NCI-H345 (cell line): ENCODE measurements at regions not wholly inside any gene's neighbourhood (a gene's known extent, or its start where the extent isn't known, plus 50 kb on each side); places are given as distances from the start of the nearest gene placed in this dataset.

ENCODE experiments used
- DNase-seq: peaks from one replicate; lab custom pipeline; 2025; lab: John Stamatoyannopoulos, UW

DNA sequence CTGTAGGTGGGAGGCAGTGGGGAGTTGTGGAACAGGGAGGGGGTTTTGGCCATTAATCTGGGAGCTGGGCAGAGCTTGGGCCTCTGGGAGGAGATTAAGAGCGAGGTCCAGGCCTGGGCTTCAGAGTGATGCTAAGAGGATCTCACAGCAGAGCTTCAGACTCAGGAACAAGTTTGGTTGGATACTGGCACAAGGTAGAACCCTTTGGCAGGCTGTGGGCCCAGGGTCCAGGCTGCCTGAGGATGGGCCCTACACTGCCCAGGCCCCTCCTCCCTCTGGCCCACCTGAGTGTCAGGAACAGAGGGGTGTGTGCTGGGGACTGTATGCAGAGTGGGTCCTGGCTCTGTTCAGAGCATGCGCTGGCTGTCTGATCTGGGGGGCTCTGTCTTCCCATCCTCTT lies 334.9 kb downstream of the CYP26B1 start:
- DNase-seq: no peak

GRCh38 chr2:71811726-71812125 lies 335.9 kb downstream of the CYP26B1 start:
- no peak for DNase-seq

DNA sequence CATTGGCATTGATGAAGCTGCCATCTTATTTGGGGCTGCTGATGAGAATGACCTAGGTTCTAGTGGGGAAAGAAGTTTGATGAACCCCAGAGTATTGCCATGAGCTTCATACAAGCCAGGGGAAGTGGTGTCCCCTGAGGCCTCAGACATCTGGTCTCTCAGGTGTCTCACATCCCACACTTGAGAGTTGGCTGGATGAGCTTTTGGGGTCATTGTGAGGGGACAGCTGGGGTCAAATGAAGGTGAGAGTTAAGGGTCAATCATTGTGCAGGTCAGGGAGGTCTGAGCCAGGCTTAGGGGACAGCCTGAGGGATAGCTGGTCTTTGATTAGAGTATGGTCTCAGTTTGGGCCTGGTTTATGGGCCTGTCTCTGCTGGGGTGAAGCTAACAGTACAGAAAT lies 336.5 kb downstream of the CYP26B1 start:
- no peak for DNase-seq

DNA sequence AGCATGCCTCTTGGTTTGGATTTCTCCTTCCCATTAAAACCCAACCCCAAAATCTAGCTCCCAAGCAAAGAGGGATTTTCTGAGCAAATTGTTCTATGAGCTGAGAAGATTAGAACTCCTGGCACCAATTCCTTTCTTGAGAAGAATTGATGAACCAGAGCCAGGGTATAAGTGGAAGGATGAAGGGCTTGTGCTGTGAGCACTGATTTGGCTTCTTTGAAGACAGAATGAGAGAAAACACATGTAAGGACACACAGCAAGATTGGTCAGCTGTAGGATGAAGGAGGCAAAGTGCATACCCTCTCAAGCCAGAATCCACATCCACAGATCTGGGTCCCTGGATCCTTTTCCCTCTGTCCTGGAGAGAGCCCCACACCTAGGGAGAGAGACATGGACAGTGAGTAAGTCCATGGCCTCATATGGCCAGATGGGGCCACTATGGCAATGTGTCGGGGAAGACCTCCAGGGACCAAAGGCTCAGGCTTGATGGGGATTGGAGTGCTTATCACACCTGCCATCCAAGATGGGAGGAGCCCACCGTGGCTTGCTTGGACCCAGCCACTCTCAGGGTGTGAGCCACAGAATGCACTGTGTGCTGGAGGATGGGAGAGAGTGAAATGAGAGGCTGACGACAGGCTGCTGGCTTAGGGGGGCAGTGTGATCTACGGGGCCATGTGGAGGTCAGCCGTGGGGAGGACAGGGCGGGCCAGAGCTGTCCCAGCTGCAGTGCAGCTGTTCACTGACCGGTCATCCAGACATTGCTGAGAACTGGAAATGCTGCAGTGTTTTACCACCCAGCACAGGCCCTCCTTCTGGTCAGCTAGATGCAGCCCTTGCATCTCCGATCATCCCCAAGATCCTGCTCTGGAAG lies 339.8 kb downstream of the CYP26B1 start:
- DNase-seq: no peak

GRCh38 chr2:71806432-71806831 lies 341.2 kb downstream of the CYP26B1 start:
- no peak for DNase-seq

DNA sequence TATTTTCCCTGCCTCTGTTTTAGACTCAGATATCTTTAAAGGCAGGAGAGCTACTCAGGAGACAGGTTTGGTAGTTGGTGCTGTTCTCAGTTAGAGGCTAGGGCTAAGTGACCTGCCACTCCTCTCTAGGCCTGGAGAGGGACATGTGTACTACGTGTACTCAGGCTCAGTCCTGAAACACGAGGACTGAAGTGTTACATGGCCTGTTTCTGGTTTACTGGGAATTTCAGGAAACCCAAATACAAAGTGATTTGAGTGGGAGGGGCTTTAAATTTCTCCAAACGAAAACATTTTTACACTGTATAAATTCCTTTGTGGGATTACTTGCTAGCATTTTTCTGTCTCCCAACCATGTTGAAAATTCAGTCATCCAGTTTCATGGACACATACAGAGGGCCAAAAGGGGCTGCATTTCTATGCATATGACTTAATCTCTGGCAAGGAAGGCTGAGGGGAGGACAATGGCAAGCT lies 343.3 kb downstream of the CYP26B1 start:
- DNase-seq: no peak

DNA sequence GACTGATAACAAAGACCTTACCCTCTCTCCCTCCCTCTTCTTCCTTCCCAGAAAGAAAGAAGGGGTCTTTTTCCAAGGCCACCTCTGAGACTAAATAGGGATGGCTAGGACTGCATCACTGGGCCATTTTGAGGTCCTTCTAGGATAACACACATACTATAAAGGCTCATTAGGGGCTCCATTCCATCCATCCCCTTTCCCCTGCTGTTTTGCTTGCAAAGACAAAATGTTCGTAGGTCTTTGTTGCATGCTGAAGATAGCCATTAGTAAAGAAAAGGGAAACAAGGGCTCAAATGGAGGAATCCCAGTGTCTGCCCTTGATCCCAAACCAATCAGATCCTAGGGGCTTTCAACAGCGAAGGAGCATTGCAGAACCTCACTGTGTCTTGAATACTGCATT lies 344.3 kb downstream of the CYP26B1 start:
- DNase-seq: no peak

DNA sequence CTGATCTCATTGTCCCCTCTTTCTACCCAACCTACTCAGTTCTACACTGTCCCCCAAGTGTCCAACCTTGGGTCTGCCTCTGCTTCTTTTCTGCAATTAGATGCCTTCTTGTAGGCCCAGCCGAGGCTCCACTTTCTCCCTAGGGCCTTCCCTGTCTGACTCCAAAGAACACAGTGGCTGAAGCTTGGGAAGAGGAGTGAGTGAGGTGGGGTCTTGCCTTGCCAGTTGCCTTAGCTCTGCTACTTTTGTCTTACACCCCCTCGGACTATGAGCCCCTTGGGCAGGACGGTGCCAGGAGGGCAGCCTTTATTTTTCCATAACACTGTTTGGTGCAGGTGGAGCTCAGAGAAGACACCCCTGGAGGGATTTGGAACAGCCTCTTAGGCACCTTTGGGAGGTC lies 345.1 kb downstream of the CYP26B1 start:
- no peak for DNase-seq

GRCh38 chr2:71801969-71802368 lies 345.7 kb downstream of the CYP26B1 start:
- peak; percentile 20 for DNase-seq

DNA sequence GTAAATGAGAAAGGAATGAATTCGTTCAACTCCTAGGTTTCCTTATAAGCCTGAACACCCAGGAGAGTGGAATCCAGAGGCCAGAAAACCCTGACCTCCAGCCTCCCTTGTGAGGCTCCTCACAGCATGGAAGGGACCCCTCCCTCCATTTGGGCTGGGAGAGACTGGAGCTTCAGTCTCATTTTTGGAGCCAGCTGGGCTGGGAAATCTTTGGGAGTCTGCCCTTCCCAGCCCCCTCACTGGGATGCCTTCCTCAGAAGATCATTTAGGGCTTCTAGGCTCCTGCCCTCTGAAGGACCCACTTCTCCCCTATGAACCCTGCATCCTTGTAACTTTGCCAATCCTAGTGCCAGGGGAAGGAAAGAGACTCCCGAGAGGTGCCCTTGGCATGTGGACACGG lies 346.1 kb downstream of the CYP26B1 start:
- no peak for DNase-seq

DNA sequence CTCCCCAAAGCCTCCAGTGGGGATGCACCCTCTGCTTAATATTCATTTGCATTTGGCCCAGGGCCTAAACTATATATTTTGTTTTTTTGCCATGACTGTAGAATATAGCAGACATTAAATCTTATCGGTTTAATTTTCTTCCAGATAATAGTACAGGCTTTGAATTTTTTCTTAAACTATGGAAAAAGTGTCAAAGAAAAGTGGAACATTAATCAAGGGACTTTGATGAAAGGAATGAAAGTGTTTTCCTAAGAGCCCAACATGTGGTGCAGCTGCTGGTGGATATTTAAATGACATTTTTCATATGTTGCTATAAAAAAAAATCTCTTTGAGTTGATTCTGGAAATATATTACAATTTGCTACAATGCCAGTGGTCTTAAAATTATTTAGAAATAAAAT lies 346.8 kb downstream of the CYP26B1 start:
- DNase-seq: no peak

GRCh38 chr2:71800106-71800809 lies 346.9 kb downstream of the DYSF start:
- no peak for DNase-seq

GRCh38 chr2:71799013-71799575 lies 345.7 kb downstream of the DYSF start:
- no peak for DNase-seq

GRCh38 chr2:71798266-71799012 lies 345.1 kb downstream of the DYSF start:
- no peak for DNase-seq

DNA sequence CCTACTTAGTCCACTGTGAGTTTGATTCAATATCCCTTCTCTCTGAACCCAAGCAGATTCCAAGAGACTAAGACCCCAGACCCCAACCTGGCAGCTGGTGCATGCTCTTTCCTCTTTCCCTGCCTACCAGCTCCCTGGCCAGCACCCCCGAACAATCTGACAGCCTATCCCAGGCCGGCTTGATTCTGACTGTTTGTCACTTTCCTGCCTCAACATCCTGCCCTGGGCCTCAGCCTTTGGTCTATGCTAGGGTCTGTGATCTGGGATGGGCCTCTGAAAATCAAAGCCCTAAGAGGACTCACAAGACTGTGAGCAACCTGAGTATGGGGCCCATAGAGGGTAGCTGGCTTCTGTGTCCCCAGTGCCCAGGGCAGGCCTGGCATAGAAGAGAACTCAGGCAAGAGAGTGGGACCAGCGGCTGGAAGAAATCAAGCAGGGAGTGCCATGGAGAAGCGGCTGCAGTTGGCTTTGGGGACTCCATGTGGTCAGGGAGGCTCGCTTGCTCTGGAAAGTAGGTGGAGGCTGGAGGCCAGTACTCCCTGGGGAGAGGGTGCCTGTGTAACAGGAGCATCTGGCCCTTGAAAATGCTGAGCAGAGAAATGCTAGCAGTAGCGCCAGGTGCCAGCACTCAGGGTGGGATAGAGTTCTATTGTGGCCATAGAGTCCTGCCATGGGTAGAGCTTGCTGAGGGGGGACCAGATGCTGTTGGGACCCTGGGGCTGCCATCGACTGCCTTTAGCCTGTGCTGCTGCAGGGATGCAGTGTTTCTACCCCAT lies 343.9 kb downstream of the DYSF start:
- DNase-seq: no peak

- no peak for DNase-seq
Observed at GRCh38 chr2:71796174-71796593, 342.8 kb downstream of the DYSF start.

DNA sequence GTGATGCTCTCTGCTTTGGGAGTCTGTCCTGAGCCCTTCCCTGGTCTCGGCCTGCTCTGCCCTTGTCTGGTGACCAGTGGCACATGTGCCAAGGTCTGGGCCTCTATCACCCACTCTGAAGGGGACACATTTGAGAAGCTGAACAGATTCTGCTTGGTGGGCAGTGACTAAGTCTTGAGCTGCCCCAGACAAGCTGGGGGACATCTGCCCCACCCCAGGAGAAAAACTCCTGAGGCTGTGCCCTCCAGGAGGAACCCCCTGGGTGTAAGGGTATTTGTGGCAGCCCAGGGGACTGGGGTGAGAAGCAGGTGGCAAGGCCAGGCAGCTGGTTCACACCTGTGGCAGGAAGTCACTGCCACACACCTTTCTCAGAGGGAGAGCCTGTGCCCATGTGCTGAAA lies 342.1 kb downstream of the DYSF start:
- no peak for DNase-seq

DNA sequence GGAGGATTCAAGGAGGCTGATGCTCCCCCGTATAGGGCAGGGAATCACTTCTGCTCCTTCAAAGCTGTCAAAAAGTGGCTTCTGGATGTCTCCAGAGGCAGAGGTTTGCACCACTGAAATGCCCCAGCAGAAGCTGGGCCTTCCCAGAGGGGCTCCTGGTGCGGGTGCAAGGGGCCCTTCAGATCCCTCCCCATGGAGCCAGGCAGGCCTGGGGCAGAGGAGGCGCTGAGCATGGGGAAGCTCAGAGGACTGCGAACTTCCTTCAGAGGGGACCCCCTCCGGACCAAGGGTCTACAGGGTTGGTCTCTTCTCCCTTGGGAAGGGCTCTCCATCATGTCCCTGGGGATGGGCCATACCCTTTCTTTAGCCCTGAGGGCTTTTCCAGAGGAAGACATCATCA lies 341.2 kb downstream of the DYSF start:
- no peak for DNase-seq

DNA sequence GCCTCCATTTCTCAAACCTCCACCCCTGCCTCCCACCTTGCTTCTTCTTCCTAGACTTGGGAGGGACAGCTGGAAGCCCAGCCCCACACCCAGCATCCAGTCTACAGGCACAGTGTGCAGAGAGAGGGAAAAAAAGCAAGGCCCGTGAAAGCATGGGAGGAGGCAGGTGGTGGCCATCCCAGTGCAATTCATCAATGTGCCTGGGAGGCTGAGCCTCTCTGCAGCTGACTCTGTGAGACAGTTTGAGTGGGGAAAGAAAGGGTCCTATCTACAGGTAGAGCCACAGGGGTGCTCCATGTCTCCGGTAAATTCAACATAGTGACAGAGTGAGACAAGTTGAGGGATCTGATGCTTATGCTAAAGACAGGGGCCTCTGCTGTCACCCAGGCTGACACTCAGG lies 340.6 kb downstream of the DYSF start:
- no peak for DNase-seq

DNA sequence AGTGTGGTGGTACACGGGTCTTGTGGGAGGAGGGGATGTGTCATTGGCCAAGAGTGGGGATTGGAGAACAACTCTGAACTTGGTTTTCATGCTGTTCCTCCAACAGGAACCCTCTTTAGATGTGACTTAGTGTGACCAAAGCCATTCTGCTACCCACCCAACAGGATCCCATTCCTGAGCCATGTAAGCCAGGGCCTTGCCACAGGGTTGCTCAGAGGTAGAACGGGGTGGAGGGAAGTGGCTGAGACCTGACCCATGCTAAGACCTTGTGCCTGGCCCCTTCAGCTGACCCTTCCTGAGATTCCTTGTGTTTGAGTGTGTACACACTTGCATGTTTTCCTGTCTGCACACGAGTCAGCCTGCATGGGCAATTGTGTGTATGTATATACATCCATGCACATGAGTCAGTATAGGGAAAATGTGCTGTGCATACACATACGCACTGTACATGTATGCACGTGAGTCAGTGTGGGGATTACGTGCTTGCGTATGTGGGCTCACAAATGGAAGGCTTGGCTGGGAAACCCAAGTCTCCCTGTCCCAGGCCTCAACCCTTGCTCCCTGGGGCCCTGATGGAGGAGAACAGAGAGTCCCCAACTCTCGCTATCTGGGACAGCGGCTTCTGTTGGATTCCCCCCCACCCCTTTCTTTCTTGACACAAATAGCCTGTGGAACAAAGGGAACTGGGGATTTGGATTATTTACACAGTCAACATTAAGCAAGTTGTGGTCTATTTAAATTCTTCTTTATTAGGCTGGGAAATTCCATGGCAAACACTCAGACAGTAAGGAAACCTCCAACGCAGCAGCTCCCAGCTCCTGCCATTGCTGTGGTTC lies 339.8 kb downstream of the DYSF start:
- no peak for DNase-seq
